GM23338 (cell line): ENCODE measurements at regions not wholly inside any gene's neighbourhood (a gene's known extent, or its start where the extent isn't known, plus 50 kb on each side); places are given as distances from the start of the nearest gene placed in this dataset.

Experiments used
- ATAC-seq: fragments of 200-7000 bp; cut with Tn5 transposase; 3 replicates; pipeline ENCODE4 v1.9.1; 2020
- DNase-seq: peaks from one replicate; pipeline ENCODE4 v3.0.0-alpha.2; 2015; ENCODE audit warnings: low spot score
- H2AFZ ChIP-seq: fragments of 200-600 bp; sonication (generic); 2 replicates; pipeline ENCODE4 v1.8.0; 2016; ENCODE audit warnings: antibody characterized with exemption, mild to moderate bottlenecking, moderate library complexity
- H3F3A ChIP-seq: fragments of 200-600 bp; sonication (generic); replicated peaks from 2 replicates; pipeline ENCODE4 v1.8.0; 2017; ENCODE audit warnings: antibody characterized with exemption, mixed run types, low read depth
- H3K27ac ChIP-seq: fragments of 200-600 bp; sonication (generic); 2 replicates; pipeline ENCODE4 v1.6.1; 2016; ENCODE audit warnings: low read depth
- H3K27me3 ChIP-seq: fragments of 200-600 bp; sonication (generic); 2 replicates; pipeline ENCODE4 v1.8.0; 2016; ENCODE audit warnings: mild to moderate bottlenecking, mixed run types, moderate library complexity; ENCODE audit not compliant: insufficient read depth
- H3K36me3 ChIP-seq: fragments of 200-600 bp; sonication (generic); 2 replicates; pipeline ENCODE4 v1.8.0; 2016; ENCODE audit warnings: mild to moderate bottlenecking; ENCODE audit not compliant: insufficient read depth
- H3K4me1 ChIP-seq: fragments of 200-600 bp; sonication (generic); 2 replicates; pipeline ENCODE4 v1.8.0; 2016; ENCODE audit warnings: mild to moderate bottlenecking, moderate library complexity; ENCODE audit not compliant: insufficient read depth
- H3K4me2 ChIP-seq: fragments of 200-600 bp; sonication (generic); 2 replicates; pipeline ENCODE4 v1.7.1; 2017; ENCODE audit warnings: mixed run types
- H3K4me3 ChIP-seq: fragments of 200-600 bp; sonication (generic); 2 replicates; pipeline ENCODE4 v1.6.1; 2016; ENCODE audit warnings: mixed run types
- H3K79me2 ChIP-seq: fragments of 200-600 bp; sonication (generic); replicated peaks from 2 replicates; pipeline ENCODE4 v1.8.0; 2017; ENCODE audit warnings: mild to moderate bottlenecking; ENCODE audit not compliant: insufficient read depth
- H3K9me2 ChIP-seq: fragments of 200-600 bp; sonication (generic); 2 replicates; pipeline ENCODE4 v1.8.0; 2017; ENCODE audit not compliant: insufficient read depth
- H4K20me1 ChIP-seq: fragments of 200-600 bp; sonication (generic); replicated peaks from 2 replicates; pipeline ENCODE4 v1.8.0; 2017; ENCODE audit warnings: mild to moderate bottlenecking; ENCODE audit not compliant: insufficient read depth
- H3K27ac Mint-ChIP-seq: 2 replicates; pipeline ENCODE4 v1.8.0; 2020; ENCODE audit warnings: inconsistent platforms, mild to moderate bottlenecking, moderate library complexity, mixed read lengths
- H3K27me3 Mint-ChIP-seq: 3 replicates; pipeline ENCODE4 v1.8.0; 2022; ENCODE audit warnings: low read depth, mild to moderate bottlenecking, moderate library complexity, mixed read lengths, inconsistent platforms; ENCODE audit not compliant: insufficient read depth, poor library complexity
- H3K36me3 Mint-ChIP-seq: 3 replicates; pipeline ENCODE4 v1.8.0; 2021; ENCODE audit warnings: low read depth, mild to moderate bottlenecking, inconsistent platforms, moderate library complexity, mixed read lengths
- H3K4me1 Mint-ChIP-seq: 3 replicates; pipeline ENCODE4 v1.8.0; 2020; ENCODE audit warnings: mild to moderate bottlenecking, inconsistent platforms, mixed read lengths
- H3K4me3 Mint-ChIP-seq: 3 replicates; pipeline ENCODE4 v1.8.0; 2021; ENCODE audit warnings: moderate library complexity, mild to moderate bottlenecking, inconsistent platforms, mixed read lengths
- H3K9me3 Mint-ChIP-seq: 3 replicates; pipeline ENCODE4 v1.8.0; 2020; ENCODE audit warnings: moderate library complexity, mild to moderate bottlenecking, inconsistent platforms, mixed read lengths
- CREB1 ChIP-seq: fragments of 250-450 bp; sonication (Bioruptor Pico); IDR thresholded peaks from 2 replicates; pipeline ENCODE4 v1.5.0; 2020; ENCODE audit warnings: low read depth, mild to moderate bottlenecking, moderate library complexity
- EZH2 ChIP-seq: fragments of 200-600 bp; sonication (generic); IDR thresholded peaks from one replicate; pipeline ENCODE4 v1.8.0; 2017; ENCODE audit warnings: antibody characterized with exemption, mild to moderate bottlenecking, low read depth; ENCODE audit not compliant: unreplicated experiment
- EZH2phosphoT487 ChIP-seq: fragments of 200-600 bp; sonication (generic); IDR thresholded peaks from one replicate; pipeline ENCODE4 v1.8.1; 2018; ENCODE audit warnings: antibody characterized with exemption; ENCODE audit not compliant: unreplicated experiment
- JUNB ChIP-seq: IDR thresholded peaks from one replicate; pipeline ENCODE4 v1.6.1; 2016; ENCODE audit warnings: antibody characterized with exemption; ENCODE audit not compliant: unreplicated experiment
- NANOG ChIP-seq: IDR thresholded peaks from 2 replicates; pipeline ENCODE4 v1.6.1; 2016; ENCODE audit warnings: antibody characterized with exemption, borderline replicate concordance
- POLR2AphosphoS5 ChIP-seq: IDR thresholded peaks from 2 replicates; pipeline ENCODE4 v1.6.1; 2016; ENCODE audit warnings: antibody characterized with exemption, low read depth
- STAT1 ChIP-seq: IDR thresholded peaks from one replicate; pipeline ENCODE4 v1.6.1; 2016; ENCODE audit warnings: antibody characterized with exemption; ENCODE audit not compliant: unreplicated experiment
- ZNF114 ChIP-seq: fragments of 250-450 bp; sonication (Bioruptor Pico); IDR thresholded peaks from 2 replicates; pipeline ENCODE4 v1.5.0; 2020; ENCODE audit warnings: mild to moderate bottlenecking, moderate library complexity
- ZNF331 ChIP-seq: fragments of 250-450 bp; sonication (Bioruptor Pico); IDR thresholded peaks from 2 replicates; pipeline ENCODE4 v1.5.0; 2020; ENCODE audit warnings: low read depth, mild to moderate bottlenecking, moderate library complexity
- TF ChIP-seq, protein P1 (sequence below), 2 experiments: fragments of 200-600 bp in 1 of 2; sonication (generic) in 1 of 2; conservative IDR thresholded peaks; 2 replicates each; pipeline versions ENCODE4 v1.5.1 to v1.6.1; 2016 to 2017; ENCODE audit warnings: antibody characterized with exemption in 2 of 2, low read depth in 2 of 2, mild to moderate bottlenecking in 2 of 2, moderate library complexity in 1 of 2
- TF ChIP-seq, protein P2 (sequence below): fragments of 250-450 bp; sonication (Bioruptor Pico); IDR thresholded peaks from 2 replicates; pipeline ENCODE4 v1.5.0; 2020; ENCODE audit warnings: mild to moderate bottlenecking, moderate library complexity
- TF ChIP-seq, protein P3 (sequence below): IDR thresholded peaks from one replicate; pipeline ENCODE4 v1.6.1; 2018; ENCODE audit warnings: antibody characterized with exemption; ENCODE audit not compliant: unreplicated experiment
- TF ChIP-seq, protein P4 (sequence below): IDR thresholded peaks from 2 replicates; pipeline ENCODE4 v1.6.1; 2016; ENCODE audit warnings: antibody characterized with exemption

DNA sequence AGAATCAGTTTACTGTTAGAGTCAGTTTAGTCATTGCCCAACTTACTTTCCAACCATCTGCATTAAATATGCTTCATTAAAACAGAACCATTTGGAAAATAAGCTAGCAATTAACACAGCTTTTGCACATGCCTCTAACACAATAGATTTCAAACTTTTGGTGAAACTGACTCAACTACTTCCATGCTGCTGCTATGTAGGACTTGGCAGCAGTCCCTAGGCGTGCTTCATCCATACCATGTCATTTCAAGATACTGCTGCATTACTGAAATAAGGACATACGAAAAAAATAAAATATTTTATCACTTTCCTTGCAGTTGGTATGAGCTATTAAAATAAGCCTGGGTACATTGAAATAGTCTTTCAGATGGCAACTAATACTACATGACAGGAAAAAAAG lies 65.5 kb upstream of the SOX6 start:
- no peaks in the 10 kb centered on the region for H3K79me2 ChIP-seq
- H3K27ac Mint-ChIP-seq: no peak overlapping the region
- H4K20me1 ChIP-seq: no peaks in the 10 kb centered on the region
- H3K4me3 Mint-ChIP-seq: no peak overlapping the region
- no peaks in the 10 kb centered on the region for H3K9me2 ChIP-seq
- H2AFZ ChIP-seq: no peak overlapping the region
- no peaks in the 10 kb centered on the region for H3K4me1 Mint-ChIP-seq
- no peak overlapping the region for H3K4me3 ChIP-seq
- no peaks in the 10 kb centered on the region for H3F3A ChIP-seq
- no peak overlapping the region for H3K4me2 ChIP-seq
- DNase-seq: no peak
- no peaks in the 10 kb centered on the region for H3K27me3 Mint-ChIP-seq
- peaks cover under 1% of the 10 kb centered on the region; the same call in 1 of the 2 replicates for H3K27me3 ChIP-seq
- H3K4me1 ChIP-seq: no peaks in the 10 kb centered on the region
- no peak for ATAC-seq
- peaks cover 2% of the 10 kb centered on the region; the same call in 1 of the 3 replicates for H3K36me3 Mint-ChIP-seq
- no peaks in the 10 kb centered on the region for H3K36me3 ChIP-seq
- TF ChIP-seq JUNB (no peak), CREB1 (CRISPR knock-in tag) (no peak), EZH2 (no peak), ZNF331 (CRISPR knock-in tag) (no peak), STAT1 (no peak), NANOG (no peak), ZNF114 (no peak), POLR2AphosphoS5 (no peak), EZH2phosphoT487 (no peak)
- TF ChIP-seq, protein P1, sequence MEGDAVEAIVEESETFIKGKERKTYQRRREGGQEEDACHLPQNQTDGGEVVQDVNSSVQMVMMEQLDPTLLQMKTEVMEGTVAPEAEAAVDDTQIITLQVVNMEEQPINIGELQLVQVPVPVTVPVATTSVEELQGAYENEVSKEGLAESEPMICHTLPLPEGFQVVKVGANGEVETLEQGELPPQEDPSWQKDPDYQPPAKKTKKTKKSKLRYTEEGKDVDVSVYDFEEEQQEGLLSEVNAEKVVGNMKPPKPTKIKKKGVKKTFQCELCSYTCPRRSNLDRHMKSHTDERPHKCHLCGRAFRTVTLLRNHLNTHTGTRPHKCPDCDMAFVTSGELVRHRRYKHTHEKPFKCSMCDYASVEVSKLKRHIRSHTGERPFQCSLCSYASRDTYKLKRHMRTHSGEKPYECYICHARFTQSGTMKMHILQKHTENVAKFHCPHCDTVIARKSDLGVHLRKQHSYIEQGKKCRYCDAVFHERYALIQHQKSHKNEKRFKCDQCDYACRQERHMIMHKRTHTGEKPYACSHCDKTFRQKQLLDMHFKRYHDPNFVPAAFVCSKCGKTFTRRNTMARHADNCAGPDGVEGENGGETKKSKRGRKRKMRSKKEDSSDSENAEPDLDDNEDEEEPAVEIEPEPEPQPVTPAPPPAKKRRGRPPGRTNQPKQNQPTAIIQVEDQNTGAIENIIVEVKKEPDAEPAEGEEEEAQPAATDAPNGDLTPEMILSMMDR (conservative IDR thresholded peaks at IDR 0.05; ENCODE audit: low read depth in 2 of 2): no peak
- TF ChIP-seq, protein P2, sequence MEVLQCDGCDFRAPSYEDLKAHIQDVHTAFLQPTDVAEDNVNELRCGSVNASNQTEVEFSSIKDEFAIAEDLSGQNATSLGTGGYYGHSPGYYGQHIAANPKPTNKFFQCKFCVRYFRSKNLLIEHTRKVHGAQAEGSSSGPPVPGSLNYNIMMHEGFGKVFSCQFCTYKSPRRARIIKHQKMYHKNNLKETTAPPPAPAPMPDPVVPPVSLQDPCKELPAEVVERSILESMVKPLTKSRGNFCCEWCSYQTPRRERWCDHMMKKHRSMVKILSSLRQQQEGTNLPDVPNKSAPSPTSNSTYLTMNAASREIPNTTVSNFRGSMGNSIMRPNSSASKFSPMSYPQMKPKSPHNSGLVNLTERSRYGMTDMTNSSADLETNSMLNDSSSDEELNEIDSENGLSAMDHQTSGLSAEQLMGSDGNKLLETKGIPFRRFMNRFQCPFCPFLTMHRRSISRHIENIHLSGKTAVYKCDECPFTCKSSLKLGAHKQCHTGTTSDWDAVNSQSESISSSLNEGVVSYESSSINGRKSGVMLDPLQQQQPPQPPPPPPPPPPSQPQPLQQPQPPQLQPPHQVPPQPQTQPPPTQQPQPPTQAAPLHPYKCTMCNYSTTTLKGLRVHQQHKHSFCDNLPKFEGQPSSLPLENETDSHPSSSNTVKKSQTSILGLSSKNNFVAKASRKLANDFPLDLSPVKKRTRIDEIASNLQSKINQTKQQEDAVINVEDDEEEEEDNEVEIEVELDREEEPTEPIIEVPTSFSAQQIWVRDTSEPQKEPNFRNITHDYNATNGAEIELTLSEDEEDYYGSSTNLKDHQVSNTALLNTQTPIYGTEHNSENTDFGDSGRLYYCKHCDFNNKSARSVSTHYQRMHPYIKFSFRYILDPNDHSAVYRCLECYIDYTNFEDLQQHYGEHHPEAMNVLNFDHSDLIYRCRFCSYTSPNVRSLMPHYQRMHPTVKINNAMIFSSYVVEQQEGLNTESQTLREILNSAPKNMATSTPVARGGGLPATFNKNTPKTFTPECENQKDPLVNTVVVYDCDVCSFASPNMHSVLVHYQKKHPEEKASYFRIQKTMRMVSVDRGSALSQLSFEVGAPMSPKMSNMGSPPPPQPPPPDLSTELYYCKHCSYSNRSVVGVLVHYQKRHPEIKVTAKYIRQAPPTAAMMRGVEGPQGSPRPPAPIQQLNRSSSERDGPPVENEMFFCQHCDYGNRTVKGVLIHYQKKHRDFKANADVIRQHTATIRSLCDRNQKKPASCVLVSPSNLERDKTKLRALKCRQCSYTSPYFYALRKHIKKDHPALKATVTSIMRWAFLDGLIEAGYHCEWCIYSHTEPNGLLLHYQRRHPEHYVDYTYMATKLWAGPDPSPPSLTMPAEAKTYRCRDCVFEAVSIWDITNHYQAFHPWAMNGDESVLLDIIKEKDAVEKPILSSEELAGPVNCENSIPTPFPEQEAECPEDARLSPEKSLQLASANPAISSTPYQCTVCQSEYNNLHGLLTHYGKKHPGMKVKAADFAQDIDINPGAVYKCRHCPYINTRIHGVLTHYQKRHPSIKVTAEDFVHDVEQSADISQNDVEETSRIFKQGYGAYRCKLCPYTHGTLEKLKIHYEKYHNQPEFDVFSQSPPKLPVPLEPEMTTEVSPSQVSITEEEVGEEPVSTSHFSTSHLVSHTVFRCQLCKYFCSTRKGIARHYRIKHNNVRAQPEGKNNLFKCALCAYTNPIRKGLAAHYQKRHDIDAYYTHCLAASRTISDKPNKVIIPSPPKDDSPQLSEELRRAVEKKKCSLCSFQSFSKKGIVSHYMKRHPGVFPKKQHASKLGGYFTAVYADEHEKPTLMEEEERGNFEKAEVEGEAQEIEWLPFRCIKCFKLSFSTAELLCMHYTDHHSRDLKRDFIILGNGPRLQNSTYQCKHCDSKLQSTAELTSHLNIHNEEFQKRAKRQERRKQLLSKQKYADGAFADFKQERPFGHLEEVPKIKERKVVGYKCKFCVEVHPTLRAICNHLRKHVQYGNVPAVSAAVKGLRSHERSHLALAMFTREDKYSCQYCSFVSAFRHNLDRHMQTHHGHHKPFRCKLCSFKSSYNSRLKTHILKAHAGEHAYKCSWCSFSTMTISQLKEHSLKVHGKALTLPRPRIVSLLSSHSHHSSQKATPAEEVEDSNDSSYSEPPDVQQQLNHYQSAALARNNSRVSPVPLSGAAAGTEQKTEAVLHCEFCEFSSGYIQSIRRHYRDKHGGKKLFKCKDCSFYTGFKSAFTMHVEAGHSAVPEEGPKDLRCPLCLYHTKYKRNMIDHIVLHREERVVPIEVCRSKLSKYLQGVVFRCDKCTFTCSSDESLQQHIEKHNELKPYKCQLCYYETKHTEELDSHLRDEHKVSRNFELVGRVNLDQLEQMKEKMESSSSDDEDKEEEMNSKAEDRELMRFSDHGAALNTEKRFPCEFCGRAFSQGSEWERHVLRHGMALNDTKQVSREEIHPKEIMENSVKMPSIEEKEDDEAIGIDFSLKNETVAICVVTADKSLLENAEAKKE (CRISPR knock-in tag): no peak
- TF ChIP-seq, protein P3, sequence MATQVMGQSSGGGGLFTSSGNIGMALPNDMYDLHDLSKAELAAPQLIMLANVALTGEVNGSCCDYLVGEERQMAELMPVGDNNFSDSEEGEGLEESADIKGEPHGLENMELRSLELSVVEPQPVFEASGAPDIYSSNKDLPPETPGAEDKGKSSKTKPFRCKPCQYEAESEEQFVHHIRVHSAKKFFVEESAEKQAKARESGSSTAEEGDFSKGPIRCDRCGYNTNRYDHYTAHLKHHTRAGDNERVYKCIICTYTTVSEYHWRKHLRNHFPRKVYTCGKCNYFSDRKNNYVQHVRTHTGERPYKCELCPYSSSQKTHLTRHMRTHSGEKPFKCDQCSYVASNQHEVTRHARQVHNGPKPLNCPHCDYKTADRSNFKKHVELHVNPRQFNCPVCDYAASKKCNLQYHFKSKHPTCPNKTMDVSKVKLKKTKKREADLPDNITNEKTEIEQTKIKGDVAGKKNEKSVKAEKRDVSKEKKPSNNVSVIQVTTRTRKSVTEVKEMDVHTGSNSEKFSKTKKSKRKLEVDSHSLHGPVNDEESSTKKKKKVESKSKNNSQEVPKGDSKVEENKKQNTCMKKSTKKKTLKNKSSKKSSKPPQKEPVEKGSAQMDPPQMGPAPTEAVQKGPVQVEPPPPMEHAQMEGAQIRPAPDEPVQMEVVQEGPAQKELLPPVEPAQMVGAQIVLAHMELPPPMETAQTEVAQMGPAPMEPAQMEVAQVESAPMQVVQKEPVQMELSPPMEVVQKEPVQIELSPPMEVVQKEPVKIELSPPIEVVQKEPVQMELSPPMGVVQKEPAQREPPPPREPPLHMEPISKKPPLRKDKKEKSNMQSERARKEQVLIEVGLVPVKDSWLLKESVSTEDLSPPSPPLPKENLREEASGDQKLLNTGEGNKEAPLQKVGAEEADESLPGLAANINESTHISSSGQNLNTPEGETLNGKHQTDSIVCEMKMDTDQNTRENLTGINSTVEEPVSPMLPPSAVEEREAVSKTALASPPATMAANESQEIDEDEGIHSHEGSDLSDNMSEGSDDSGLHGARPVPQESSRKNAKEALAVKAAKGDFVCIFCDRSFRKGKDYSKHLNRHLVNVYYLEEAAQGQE: no peak
- TF ChIP-seq, protein P4, sequence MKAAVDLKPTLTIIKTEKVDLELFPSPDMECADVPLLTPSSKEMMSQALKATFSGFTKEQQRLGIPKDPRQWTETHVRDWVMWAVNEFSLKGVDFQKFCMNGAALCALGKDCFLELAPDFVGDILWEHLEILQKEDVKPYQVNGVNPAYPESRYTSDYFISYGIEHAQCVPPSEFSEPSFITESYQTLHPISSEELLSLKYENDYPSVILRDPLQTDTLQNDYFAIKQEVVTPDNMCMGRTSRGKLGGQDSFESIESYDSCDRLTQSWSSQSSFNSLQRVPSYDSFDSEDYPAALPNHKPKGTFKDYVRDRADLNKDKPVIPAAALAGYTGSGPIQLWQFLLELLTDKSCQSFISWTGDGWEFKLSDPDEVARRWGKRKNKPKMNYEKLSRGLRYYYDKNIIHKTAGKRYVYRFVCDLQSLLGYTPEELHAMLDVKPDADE: no peak
- H3K9me3 Mint-ChIP-seq: peaks cover 3% of the 10 kb centered on the region; the same call in 2 of the 3 replicates
- no peak overlapping the region for H3K27ac ChIP-seq
